C4-2B (cell line): ENCODE measurements at regions not wholly inside any gene's neighbourhood (a gene's known extent, or its start where the extent isn't known, plus 50 kb on each side); places are given as distances from the start of the nearest gene placed in this dataset.

Experiments
- H3K27ac ChIP-seq: fragments of 450-650 bp; 2 replicates; pipeline ENCODE4 v1.5.1; 2017
- ZFX ChIP-seq: fragments of 450-650 bp; IDR thresholded peaks from 2 replicates; pipeline ENCODE4 v1.6.1; 2017
- TF ChIP-seq, protein P1 (sequence below): fragments of 450-650 bp; conservative IDR thresholded peaks from 2 replicates; pipeline ENCODE4 v1.5.1; 2017; ENCODE audit warnings: mild to moderate bottlenecking

GRCh38 chr2:198452327-198452726, 647.9 kb downstream of the PLCL1 start:
- H3K27ac ChIP-seq: no peak overlapping the region
- no peak for TF ChIP-seq ZFX
- TF ChIP-seq, protein P1, sequence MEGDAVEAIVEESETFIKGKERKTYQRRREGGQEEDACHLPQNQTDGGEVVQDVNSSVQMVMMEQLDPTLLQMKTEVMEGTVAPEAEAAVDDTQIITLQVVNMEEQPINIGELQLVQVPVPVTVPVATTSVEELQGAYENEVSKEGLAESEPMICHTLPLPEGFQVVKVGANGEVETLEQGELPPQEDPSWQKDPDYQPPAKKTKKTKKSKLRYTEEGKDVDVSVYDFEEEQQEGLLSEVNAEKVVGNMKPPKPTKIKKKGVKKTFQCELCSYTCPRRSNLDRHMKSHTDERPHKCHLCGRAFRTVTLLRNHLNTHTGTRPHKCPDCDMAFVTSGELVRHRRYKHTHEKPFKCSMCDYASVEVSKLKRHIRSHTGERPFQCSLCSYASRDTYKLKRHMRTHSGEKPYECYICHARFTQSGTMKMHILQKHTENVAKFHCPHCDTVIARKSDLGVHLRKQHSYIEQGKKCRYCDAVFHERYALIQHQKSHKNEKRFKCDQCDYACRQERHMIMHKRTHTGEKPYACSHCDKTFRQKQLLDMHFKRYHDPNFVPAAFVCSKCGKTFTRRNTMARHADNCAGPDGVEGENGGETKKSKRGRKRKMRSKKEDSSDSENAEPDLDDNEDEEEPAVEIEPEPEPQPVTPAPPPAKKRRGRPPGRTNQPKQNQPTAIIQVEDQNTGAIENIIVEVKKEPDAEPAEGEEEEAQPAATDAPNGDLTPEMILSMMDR: no peak

DNA sequence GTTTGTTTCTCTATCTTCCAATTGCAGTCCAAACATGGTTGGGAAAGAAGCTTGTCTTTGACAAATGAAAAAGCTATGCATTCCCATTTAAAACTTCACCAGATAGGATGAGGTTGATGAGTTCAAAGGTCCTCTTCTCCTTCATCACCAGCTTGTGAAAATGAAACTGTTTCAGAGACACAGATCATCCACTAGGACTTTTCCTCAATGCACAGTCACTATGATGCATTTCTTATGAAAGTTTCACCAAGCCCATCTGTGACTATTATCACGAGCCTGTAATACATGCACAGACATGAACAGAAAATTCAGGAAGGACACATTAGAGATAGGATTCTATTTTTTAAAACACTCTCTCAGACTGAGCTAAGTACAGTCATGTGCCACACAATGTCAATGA, 644.4 kb downstream of the PLCL1 start:
- no peak overlapping the region for H3K27ac ChIP-seq
- no peak for TF ChIP-seq ZFX

GRCh38 chr2:198444800-198445287, 640.5 kb downstream of the PLCL1 start:
- no peak for TF ChIP-seq ZFX
- TF ChIP-seq, protein P1: no peak

GRCh38 chr2:198441901-198442300, 637.5 kb downstream of the PLCL1 start:
- no peak overlapping the region for H3K27ac ChIP-seq
- TF ChIP-seq, protein P1: no peak
- no peak for TF ChIP-seq ZFX

More at GRCh38 chr2:198444800-198445287, 640.5 kb downstream of the PLCL1 start:
- no peak overlapping the region for H3K27ac ChIP-seq

GRCh38 chr2:198441246-198441645, 636.9 kb downstream of the PLCL1 start:
- no peak overlapping the region for H3K27ac ChIP-seq
- no peak for TF ChIP-seq ZFX
- TF ChIP-seq, protein P1: no peak

DNA sequence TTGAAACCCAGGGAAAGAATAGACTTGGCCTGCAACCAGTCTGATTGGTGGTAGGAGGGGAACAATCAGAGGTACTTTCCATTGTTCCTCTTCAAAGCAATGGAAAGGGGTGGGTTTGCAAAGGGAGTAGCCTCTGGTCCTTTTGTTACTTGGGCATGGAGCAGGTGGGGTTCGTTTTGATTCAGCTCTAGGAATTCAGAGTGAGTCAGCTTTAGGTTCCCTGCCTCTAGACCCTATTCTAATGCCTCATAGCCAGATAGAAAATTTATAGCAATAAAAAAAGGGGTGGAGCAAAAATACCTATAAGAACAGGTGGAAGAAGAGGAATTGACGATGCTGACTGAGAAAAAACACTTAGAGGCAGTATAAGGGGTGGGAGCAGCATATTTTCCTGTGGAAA, 636.4 kb downstream of the PLCL1 start:
- H3K27ac ChIP-seq: no peak overlapping the region
- TF ChIP-seq ZFX: no peak
- TF ChIP-seq, protein P1: no peak

DNA sequence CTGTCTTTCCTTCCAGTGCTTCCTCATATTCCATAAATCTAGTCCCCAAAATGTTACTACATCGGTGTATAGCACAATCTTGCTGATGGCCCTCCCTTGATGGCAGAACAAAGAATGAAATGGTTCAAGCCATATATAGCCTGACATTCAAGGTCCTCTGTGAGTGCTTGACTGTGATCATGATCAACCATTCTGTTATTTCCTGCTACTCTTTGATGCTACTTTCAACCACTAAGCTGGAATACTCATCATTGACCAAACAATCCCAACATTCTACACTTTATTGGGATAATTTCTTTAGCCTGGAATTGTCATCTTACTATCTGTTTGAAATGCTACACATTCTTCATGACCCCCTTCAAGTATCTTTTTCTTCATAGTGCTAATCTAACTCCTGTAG, 633.9 kb downstream of the PLCL1 start:
- no peak overlapping the region for H3K27ac ChIP-seq
- TF ChIP-seq, protein P1: no peak
- no peak for TF ChIP-seq ZFX

DNA sequence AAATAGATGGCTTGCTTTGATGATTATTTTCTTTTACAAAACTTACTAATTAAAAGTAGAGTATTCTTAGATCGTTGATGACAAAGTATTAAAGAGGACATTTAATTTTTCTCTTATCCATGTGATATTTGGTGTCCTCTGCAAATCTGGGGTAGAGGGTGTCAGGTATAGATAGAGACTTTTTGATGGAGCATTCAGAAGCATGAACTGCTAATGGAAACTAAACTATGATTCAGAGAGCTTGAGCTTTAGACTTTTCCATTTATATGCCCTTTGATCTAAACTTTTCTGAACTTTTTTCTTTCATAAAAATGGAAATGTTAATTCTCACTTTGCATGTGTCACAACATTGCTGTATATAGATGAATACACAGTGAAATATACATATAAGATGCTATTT, 619.7 kb downstream of the PLCL1 start:
- no peak for TF ChIP-seq ZFX
- TF ChIP-seq, protein P1: no peak
- H3K27ac ChIP-seq: no peak overlapping the region
